HG03457 (cell line): ENCODE measurements at regions not wholly inside any gene's neighbourhood (a gene's known extent, or its start where the extent isn't known, plus 50 kb on each side); places are given as distances from the start of the nearest gene placed in this dataset.

Experiments
- ATAC-seq: cut with Tn5 transposase; IDR thresholded peaks from one replicate; pipeline ENCODE4 v1.9.1; 2021; ENCODE audit warnings: moderate number of reproducible peaks; ENCODE audit not compliant: unreplicated experiment

DNA sequence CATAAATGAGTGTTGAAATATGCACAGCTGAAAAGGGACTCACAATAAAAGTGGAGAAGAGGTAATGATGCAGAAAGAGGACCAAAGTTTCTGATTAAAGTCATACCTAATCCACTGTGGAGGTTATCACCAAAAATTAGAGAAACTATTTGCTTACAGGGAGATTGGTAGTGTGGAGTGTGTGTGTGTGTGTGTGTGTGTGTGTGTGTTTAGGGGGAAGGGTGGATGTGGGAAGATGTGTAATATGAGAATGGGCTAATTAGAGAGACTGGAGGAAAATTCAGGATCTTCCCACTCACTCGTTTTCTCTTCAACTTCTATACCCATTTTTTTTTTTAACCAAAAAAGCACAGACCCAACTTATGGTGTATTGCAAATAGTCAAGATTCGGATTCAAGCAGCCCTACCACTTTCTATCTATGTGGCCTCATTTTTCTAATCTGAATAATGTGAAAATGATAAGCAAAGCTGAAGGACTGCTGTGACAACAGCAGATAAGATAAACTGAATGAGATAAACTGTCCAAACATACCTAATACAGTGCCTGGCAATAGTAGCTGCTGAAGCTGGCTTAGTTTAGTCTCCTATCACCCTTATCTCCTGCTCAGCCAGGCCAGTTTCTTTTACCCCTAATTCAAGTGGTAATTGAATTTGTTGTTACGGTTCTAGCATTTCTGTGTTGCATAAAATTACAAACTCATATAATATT is 501.1 kb downstream of the KDM4C start:
- no peak for ATAC-seq

DNA sequence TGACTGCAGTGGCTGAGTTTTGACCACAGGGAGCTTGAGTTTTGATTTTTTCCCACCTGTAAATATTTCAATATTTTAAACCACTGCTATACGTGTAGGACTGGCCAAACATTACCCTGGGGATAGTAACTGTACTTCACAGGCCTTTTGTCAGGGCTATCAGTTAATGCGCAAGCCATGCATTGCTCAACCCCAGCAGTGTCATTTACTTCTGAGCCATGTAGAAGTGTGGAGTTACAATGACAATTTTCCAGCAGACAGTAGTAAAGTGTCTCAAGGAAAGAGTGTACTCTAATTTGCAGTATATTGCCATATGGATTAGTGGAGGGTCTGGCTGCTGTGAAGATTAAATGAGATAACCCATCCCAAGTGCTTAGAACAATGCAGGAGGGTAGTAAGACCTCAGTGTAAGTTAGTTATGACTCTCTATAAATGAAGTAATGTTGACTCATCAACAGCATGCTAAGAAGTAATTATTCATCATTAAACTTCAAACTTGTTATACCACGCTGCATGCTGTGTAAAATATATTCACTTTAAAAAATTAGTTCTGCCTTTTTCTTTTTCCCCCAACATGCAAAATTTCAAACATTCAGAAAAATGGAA is 489.2 kb downstream of the KDM4C start:
- no peak for ATAC-seq

DNA sequence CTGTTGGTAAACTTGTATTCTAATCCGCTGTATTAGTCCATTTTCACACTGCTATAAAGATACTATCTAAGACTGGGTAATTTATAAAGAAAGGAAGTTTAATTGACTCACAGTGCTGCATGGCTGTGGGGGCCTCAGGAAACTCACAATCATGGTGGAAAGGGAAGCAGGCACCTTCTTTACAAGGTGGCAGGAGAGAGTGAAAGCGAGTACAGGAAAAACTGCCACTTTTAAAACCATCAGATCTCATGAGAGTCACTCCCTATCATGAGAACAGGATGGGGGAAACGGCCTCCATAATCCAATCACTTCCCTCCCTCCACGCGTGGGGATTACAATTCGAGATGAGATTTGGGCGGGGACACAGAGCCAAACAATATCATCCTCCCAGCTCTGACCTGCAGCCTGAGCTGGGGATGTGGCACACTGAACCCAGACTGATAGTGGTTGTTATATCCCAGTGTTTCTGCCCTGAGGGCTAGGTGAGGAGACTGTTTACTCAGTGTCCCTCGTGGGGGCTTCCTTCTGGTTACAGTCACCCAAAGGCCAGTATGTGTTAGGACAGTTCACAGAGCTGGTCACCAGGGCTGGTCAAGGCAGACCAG is 488.3 kb downstream of the KDM4C start:
- ATAC-seq: no peak

DNA sequence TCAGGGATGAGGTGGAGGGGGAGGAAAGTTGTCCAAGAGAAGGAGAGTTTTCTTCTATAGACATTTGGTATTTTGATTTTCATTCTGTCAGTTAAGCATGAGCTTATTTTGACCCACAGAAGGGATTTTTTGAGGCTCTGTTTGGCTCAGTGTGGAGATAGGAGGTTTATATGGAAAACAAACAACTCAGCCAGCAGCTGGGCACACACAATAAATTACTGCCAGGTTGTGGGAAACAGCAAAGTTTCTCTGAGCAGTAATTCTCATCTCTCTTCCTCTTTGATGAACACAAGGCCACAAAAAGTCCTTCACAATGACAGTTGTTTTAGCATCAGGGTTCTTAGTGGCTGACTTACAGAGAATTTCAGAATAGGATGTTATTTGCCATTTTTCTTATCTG is 486.1 kb downstream of the KDM4C start:
- ATAC-seq: no peak

DNA sequence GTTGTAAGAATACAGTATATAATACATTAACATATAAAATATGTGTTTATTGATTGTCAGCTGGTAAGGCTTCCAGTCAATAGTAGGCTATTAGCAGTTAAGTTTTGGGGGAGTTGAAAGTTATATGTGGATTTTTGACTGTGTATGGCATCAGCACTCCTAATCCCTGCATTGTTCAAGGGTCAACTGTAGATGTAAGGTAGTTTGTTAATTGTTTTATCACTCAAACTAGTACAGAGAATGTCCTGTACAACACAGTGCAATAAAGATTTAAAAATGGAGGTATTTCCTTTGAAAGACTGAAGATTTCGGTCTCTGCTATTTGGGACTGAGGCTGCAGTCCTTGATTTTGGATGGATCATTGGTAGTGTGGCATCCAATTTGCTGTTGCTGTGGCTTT is 484.4 kb downstream of the KDM4C start:
- no peak for ATAC-seq

DNA sequence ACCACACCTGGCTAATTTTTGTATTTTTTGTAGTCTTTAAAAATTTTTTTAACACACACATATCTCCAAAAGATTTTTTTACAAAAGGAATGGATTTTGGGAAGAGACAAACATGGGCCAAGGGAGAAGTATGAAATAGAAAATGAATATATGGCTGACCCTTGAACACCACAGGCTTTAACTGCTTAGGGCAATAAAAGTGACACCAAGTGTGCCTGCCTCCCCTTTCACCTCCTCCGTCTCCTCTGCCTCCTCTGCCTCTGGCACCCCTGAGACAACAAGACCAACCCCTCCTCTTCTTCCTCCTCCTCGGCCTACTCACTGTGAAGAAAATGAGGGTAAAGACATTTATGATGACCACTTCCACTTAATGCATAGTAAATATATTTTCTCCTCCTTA is 483.9 kb downstream of the KDM4C start:
- ATAC-seq: no peak

DNA sequence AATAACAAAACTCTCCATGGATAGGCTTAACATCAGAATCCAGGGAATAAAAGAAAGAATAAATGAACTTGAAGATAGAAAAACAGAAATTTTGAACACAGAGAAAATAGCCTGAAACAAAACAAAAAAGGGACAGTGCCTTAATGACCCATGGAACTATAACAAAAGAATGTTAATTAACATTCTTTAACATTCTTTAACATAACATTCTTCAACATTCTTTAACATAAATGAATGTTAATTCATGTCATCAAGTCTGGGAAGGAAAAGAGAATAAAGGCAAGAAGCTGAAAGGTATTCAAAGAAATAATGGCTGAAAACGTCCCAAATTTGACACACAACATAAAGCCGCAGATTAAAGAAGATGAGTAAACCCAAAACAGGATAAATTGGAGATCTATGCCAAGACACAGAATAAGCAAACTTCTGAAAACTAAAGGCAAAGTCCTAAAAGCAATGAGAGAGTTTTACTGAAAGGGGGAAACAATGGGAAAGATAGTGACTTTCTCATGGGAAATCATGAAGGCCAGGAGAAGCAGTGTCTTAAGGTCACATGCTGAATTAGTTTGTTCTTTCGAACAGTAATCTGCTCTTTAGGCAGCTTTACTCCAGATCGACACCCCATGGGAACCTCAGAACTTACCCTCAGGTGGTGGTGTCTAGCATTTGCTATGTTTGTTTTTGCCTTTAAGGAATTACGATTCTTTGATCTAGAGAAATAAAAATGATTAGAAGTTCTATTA is 483.0 kb downstream of the KDM4C start:
- no peak for ATAC-seq

DNA sequence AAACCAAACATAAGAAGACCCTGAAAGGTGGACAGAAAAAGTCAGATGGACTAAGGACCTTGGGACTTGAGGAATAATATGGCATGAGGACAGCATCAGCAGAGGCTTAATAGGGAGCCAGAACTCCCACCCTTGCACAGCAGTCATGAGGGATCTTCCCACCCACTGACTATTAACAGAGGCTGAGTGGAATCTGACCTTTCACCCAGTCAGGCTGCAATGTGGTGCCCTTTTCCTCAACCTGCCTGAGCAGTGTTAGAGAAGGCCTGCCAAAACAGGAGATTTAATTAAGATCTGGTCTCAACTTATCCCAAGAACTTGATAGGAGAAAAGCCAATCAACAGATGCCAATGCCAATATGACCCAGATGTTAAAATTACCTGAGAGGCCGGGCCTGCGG is 481.9 kb downstream of the KDM4C start:
- no peak for ATAC-seq

DNA sequence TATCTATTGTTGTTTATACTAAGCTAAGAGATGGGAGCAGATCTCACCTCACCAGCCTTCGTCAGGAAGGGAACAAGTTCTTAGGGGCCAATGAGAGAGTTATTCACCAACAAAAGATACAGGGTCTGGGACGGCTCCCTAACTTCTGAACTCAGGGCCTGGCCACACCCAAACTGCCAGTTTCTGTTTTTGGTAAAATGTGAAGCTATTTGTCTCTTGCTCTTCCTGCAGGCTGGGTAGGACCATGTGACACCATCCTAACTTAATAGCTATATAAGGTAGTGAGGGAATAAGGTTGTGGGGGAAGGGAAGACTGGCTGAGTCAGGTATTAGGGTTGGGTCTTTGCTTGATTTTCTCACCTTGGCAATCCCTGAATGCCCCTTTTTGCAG is 480.5 kb downstream of the KDM4C start:
- no peak for ATAC-seq

DNA sequence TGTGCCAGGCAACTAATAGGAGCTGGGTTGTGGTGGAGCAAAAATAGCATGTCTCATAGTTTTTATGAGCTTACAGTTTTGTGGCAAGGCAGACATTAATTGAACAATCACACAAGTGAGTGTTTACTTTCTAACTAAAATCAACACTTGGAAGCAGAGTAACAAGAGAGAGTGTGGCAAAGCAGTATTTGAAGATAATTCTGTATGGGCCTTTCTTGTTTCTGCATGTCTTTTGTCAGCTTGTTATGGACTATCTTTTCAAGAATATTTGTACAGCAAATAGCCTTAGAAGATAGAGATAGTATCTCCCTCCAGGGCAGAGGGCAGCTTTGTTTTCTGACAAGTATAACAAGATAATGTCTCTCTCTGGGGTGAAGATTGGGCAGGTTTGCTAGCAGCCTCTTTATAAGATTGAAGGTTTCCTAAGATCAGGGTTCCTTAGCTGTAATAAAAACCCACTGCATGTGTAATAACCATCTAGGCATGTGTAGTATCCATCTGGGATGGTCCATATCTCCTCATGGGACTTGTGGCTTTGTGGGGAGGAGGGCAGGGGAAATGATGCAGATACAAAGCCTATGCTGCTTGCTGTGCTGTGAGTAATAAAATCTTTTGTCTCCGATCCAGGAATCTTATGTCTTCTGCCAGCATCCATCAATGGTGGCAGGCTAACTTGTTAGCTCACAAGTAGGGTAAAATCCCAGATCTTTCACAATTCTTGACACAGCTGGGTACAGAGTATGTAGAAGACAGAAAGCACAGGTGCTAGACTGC is 479.9 kb downstream of the KDM4C start:
- ATAC-seq: no peak

DNA sequence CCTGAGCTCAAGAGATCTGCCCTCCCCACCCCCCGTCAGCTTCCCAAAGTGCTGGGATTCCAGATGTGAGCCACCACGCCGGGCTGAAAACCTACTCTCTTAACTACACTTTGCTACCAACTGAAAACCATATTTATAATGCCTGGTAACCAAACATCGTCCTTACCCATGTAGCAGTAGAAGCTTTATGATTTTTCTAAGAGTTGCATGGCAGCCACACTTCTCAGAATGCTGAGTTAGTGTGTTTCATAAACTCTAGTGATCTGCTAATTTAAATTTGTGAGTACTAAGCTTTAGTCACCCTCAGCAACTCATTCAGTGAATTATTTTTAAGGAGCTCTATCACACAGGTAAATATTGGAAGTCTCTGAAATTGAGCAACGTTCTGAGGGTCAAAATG is 478.4 kb downstream of the KDM4C start:
- no peak for ATAC-seq

DNA sequence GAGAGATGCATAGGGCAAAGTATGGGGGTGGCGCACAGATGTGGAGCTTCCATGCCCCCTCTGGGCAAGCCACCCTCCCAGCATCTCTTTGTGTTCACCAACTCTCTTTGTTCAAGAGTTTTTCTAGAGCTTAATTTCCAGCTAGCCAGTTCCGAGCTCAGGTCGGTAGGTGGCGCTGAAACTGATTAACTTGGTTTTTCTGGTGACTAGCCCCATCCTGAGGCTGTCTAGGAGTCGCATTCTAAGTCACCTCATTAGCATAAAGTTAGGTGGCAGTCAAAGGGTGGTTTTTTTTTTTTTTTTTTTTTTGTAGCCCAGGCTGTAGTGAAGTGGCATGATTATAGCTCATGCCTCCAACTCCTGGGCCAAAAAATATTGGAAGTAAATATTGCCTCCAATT is 476.4 kb downstream of the KDM4C start:
- ATAC-seq: no peak

DNA sequence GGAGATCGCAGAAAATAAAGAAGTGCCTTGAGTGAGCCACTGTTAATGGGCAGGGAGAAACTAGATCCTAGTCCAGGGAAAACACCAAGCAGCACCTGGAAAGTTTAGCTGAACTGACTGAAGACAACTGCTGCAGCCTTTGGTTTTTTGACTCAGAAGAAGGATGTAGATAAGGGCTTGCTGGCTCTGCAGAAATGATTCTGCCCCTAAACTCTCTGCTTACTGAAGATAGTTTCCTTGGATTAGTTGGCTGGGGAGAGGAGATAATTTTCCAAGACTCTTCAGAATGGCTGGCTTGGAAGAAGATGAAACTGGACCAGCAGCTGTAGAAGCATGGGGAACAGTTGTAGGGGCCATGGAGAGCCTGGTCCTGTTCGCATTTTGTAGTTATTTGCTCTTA is 471.8 kb downstream of the KDM4C start:
- ATAC-seq: no peak

DNA sequence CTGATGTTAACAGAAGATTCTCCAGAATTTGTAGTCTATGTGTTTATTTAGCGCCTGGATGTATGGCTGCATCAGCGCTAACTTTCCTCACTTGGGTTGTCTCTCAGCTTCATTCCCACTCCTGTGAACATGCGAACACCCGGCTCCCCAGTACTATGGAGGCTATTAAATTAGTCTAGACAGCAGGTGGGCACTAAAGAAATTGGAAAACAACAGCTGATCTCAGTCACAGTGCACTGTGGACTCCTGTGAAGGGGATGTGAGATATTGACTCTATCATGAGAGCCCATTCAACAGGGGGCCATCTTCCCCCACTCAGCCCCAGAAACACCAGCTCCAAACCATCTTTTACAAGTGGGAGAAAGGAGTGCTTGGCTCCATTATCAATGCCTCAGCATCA is 471.0 kb downstream of the KDM4C start:
- no peak for ATAC-seq

DNA sequence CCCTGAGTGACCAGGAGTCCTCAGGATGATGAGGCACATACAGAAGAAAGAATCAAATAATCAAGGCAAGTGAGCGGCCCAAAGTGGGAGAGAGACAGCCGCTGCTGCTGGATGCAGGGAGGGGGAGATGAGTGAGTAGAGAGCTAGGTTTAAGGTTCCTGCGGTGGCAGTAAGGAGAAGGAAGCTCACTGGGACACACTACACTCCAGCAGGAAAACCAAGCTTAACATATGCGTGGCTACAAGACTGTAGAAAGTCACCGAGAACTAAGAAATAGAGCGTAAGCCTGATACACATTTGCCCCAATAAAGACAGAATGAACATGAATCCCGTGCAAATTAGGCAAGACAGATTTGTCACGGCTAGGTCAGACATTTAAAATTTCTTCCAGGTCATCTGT is 470.2 kb downstream of the KDM4C start:
- no peak for ATAC-seq

DNA sequence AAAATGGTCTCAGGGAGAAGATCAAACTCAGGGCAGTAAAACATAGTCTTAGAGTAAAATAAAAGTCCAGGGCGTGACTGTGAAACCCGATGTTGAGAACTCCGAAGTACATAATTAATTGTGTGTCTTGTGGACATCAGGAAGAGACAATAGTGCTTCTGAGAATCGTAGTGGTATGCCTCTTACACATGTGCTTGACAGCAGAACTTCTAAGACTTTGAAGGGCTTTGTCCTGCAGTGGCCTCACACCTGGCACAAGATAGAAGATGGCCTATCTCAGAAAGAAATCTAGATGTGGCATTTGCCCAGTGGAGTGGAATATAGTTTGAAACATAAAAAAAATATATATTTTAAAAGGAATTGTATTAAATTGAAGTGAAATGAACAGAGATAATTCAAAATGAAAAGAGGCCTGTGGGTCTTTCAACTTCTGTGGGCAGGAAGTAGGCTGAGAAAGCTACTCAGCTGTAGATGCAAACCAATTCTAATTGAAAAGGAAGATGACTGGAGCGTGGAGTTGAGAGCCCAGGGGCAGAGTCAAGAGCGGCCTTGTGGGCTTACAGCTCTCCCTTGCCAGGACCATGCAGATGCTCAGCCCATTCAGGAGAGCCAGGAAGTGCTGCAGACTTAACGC is 468.4 kb downstream of the KDM4C start:
- no peak for ATAC-seq
